AG04450 (cell line): ENCODE measurements at regions not wholly inside any gene's neighbourhood (a gene's known extent, or its start where the extent isn't known, plus 50 kb on each side); places are given as distances from the start of the nearest gene placed in this dataset.
"Not testable (repeated sequence)": the region's sequence is repeated elsewhere in the genome, so short reads cannot be mapped to it uniquely, and the experiment has no call there.

Source experiments
- CTCF ChIA-PET: fragments of 300-600, 350-600 bp; formaldehyde crosslinking; extraction: SDS; loops from one replicate; lab custom pipeline; 2022; ENCODE audit warnings: antibody characterized with exemption, inconsistent platforms; lab: Charles Lee
- POLR2A ChIA-PET: fragments of 350-600 bp; formaldehyde crosslinking; extraction: SDS; loops from one replicate; lab custom pipeline; 2021; ENCODE audit warnings: antibody characterized with exemption, inconsistent platforms; lab: Yijun Ruan, JAX
- DNase-seq: peaks from one replicate; pipeline ENCODE4 v3.0.0-alpha.2; 2011; ENCODE audit warnings: low read depth, low spot score
- H3K27ac ChIP-seq: one replicate; pipeline ENCODE4 v1.5.1; 2012; ENCODE audit warnings: low read depth, low read length, control low read depth
- H3K27me3 ChIP-seq: one replicate; pipeline ENCODE4 v1.6.0; 2012; ENCODE audit warnings: low read length; ENCODE audit not compliant: control insufficient read depth, insufficient read depth
- H3K4me3 ChIP-seq: 2 replicates; pipeline ENCODE4 v1.5.1; 2011; ENCODE audit warnings: mild to moderate bottlenecking, low read depth, low read length, control low read depth
- H3K9me3 ChIP-seq: 2 replicates; pipeline ENCODE4 v1.5.1; 2012; ENCODE audit warnings: low read length; ENCODE audit not compliant: control insufficient read depth, insufficient read depth
- CTCF ChIP-seq: IDR thresholded peaks from 2 replicates; pipeline ENCODE4 v1.5.1; 2011; ENCODE audit warnings: low read depth, low read length, control low read depth, inconsistent platforms

GRCh38 chr18:39314595-39314994 is 1749.0 kb upstream of the CELF4 start:
- H3K27ac ChIP-seq, result no peak overlapping the region

GRCh38 chr18:39313992-39314391 is 1748.4 kb upstream of the CELF4 start:
- DNase-seq, result no peak
- Histone ChIP-seq H3K27ac (no peak overlapping the region), H3K27me3 (no peaks in the 10 kb centered on the region), H3K9me3 (peaks cover 5% of the 10 kb centered on the region), H3K4me3 (no peak overlapping the region)
- ChIA-PET CTCF (no interaction called here), POLR2A (no interaction called here)
- TF ChIP-seq CTCF, result no peak

More at GRCh38 chr18:39314595-39314994, 1749.0 kb upstream of the CELF4 start:
- ChIA-PET CTCF (no interaction called here), POLR2A (no interaction called here)
- DNase-seq, result no peak
- H3K4me3 ChIP-seq, result no peak overlapping the region
- no peak for TF ChIP-seq CTCF
- H3K27me3 ChIP-seq, result no peaks in the 10 kb centered on the region
- H3K9me3 ChIP-seq, result no peaks in the 10 kb centered on the region

GRCh38 chr18:39311111-39311712 is 1745.6 kb upstream of the CELF4 start:
- no peak for TF ChIP-seq CTCF
- CTCF ChIA-PET, result no interaction called here
- DNase-seq, result no peak
- H3K4me3 ChIP-seq, result no peak overlapping the region
- H3K27me3 ChIP-seq, result no peaks in the 10 kb centered on the region
- H3K9me3 ChIP-seq, result peaks cover 11% of the 10 kb centered on the region
- POLR2A ChIA-PET, result no interaction called here
- no peak overlapping the region for H3K27ac ChIP-seq

GRCh38 chr18:39308931-39309521 is 1743.4 kb upstream of the CELF4 start:
- DNase-seq, H3K27me3 ChIP-seq, POLR2A ChIA-PET, H3K4me3 ChIP-seq, CTCF ChIA-PET, H3K27ac ChIP-seq: not testable (repeated sequence)
- peaks cover 11% of the 10 kb centered on the region for H3K9me3 ChIP-seq

- no peak for DNase-seq
- Histone ChIP-seq H3K9me3 (peaks cover 11% of the 10 kb centered on the region), H3K27me3 (no peaks in the 10 kb centered on the region), H3K27ac (no peak overlapping the region), H3K4me3 (no peak overlapping the region)
- POLR2A ChIA-PET, result no interaction called here
- CTCF ChIA-PET, result no interaction called here
- TF ChIP-seq CTCF, result no peak
Measured at GRCh38 chr18:39305766-39306165, 1740.2 kb upstream of the CELF4 start.
